BLaER1 treated with 17β-estradiol and CSF1 and Interleukin-3, amounts not matched to agents 10 nM and 100 nM (cell line): ENCODE measurements at regions not wholly inside any gene's neighbourhood (a gene's known extent, or its start where the extent isn't known, plus 50 kb on each side); places are given as distances from the start of the nearest gene placed in this dataset.
A peak's percentile ranks its signal among the peaks of the same experiment; 100 is the strongest.
"Not testable (repeated sequence)": the region's sequence is repeated elsewhere in the genome, so short reads cannot be mapped to it uniquely, and the experiment has no call there.

ENCODE experiments used
- H3K27ac ChIP-seq, 11 experiments: shearing (Covaris generic); formaldehyde crosslinking; 2 replicates each; pipeline ENCODE4 v1.8.1; 2022
- H3K27me3 ChIP-seq, 11 experiments: shearing (Covaris generic); formaldehyde crosslinking; 2 replicates each; pipeline ENCODE4 v1.8.1; 2022
- H3K36me3 ChIP-seq, 11 experiments: shearing (Covaris generic); formaldehyde crosslinking; 2 replicates each; pipeline ENCODE4 v1.8.1; 2022
- H3K4me1 ChIP-seq, 10 experiments: shearing (Covaris generic); formaldehyde crosslinking; 2 replicates each; pipeline ENCODE4 v1.8.1; 2022
- H3K4me2 ChIP-seq, 11 experiments: shearing (Covaris generic); formaldehyde crosslinking; 2 replicates each; pipeline ENCODE4 v1.8.1; 2022
- H3K4me3 ChIP-seq, 10 experiments: shearing (Covaris generic); formaldehyde crosslinking; 2 replicates each; pipeline ENCODE4 v1.8.1; 2022
- H3K9ac ChIP-seq, 11 experiments: shearing (Covaris generic); formaldehyde crosslinking; 2 replicates each; pipeline ENCODE4 v1.8.1; 2022
- H3K9me3 ChIP-seq, 11 experiments: shearing (Covaris generic); formaldehyde crosslinking; replicated peaks in 1 of 11; 2 replicates each; pipeline ENCODE4 v1.8.1; 2022
- H4K20me1 ChIP-seq, 11 experiments: shearing (Covaris generic); formaldehyde crosslinking; 2 replicates each; pipeline ENCODE4 v1.8.1; 2022
- Cebpa-rat ChIP-seq, 11 experiments: shearing (Covaris generic); IDR thresholded peaks; 2 replicates each; pipeline ENCODE4 v1.8.1; 2022

- no peak overlapping the region for H3K9ac ChIP-seq
- no peaks in the 10 kb centered on the region for H3K36me3 ChIP-seq
- no peaks in the 10 kb centered on the region for H3K9me3 ChIP-seq
- H3K4me1 ChIP-seq = no peaks in the 10 kb centered on the region
- H3K4me3 ChIP-seq = no peak overlapping the region
- no peak for TF ChIP-seq Cebpa-rat (IDR thresholded peaks at IDR 0.05)
- no peak overlapping the region for H3K27ac ChIP-seq
- no peak overlapping the region for H3K4me2 ChIP-seq
- peaks cover 0 to 15% (median 0%) of the 10 kb centered on the region in 11 experiments; a peak in 3 of 22 replicates for H3K27me3 ChIP-seq
- H4K20me1 ChIP-seq = no peaks in the 10 kb centered on the region
Observed at GRCh38 chr13:46498650-46499049, 54.3 kb upstream of the LRCH1 start.

- no peak for TF ChIP-seq Cebpa-rat (IDR thresholded peaks at IDR 0.05)
- Histone ChIP-seq H3K27me3 (peaks cover 0 to 7% (median 0%) of the 10 kb centered on the region in 11 experiments; a peak in 1 of 22 replicates), H3K9ac (no peak overlapping the region), H3K36me3 (no peaks in the 10 kb centered on the region), H3K27ac (no peak overlapping the region), H3K9me3 (no peaks in the 10 kb centered on the region), H3K4me1 (peaks cover 0 to 7% (median 0%) of the 10 kb centered on the region in 10 experiments; a peak in 2 of 20 replicates), H4K20me1 (no peaks in the 10 kb centered on the region), H3K4me3 (no peak overlapping the region), H3K4me2 (no peak overlapping the region)
Observed at GRCh38 chr13:46496086-46496485, 56.9 kb upstream of the LRCH1 start.

GRCh38 chr13:46495651-46496050 lies 57.3 kb upstream of the LRCH1 start:
- Histone ChIP-seq H3K27ac (no peak overlapping the region), H3K27me3 (peaks cover 0 to 7% (median 0%) of the 10 kb centered on the region in 11 experiments; a peak in 1 of 22 replicates), H3K9ac (no peak overlapping the region), H3K4me3 (no peak overlapping the region), H3K9me3 (no peaks in the 10 kb centered on the region), H3K36me3 (no peaks in the 10 kb centered on the region), H3K4me2 (no peak overlapping the region), H4K20me1 (no peaks in the 10 kb centered on the region), H3K4me1 (peaks cover 0 to 7% (median 0%) of the 10 kb centered on the region in 10 experiments; a peak in 2 of 20 replicates)
- no peak for TF ChIP-seq Cebpa-rat (IDR thresholded peaks at IDR 0.05)

GRCh38 chr13:46495066-46495465 lies 57.9 kb upstream of the LRCH1 start:
- Histone ChIP-seq H3K9ac (no peak overlapping the region), H3K4me1 (peaks cover 0 to 7% (median 3%) of the 10 kb centered on the region in 10 experiments; a peak in 5 of 20 replicates), H3K27ac (no peak overlapping the region), H3K4me3 (no peak overlapping the region), H3K27me3 (peaks cover 0 to 7% (median 0%) of the 10 kb centered on the region in 11 experiments; a peak in 1 of 22 replicates), H3K36me3 (no peaks in the 10 kb centered on the region), H3K9me3 (no peaks in the 10 kb centered on the region), H4K20me1 (no peaks in the 10 kb centered on the region), H3K4me2 (no peak overlapping the region)
- TF ChIP-seq Cebpa-rat (IDR thresholded peaks at IDR 0.05) = no peak

- no peaks in the 10 kb centered on the region for H3K36me3 ChIP-seq
Observed at GRCh38 chr13:46492946-46493345, 60.0 kb upstream of the LRCH1 start.

GRCh38 chr13:46491641-46492040 lies 61.3 kb upstream of the LRCH1 start:
- Histone ChIP-seq H3K9me3 (peaks cover 9 to 18% (median 10%) of the 10 kb centered on the region in 11 experiments), H3K4me1 (peaks cover 5 to 13% (median 8%) of the 10 kb centered on the region in 10 experiments; a peak in 9 of 20 replicates), H3K4me2 (peak overlapping the region in 2 of 11 experiments; percentile 12 to 16; a peak in 1 of 22 replicates), H3K36me3 (no peaks in the 10 kb centered on the region), H3K27ac (no peak overlapping the region), H4K20me1 (no peaks in the 10 kb centered on the region), H3K27me3 (no peaks in the 10 kb centered on the region), H3K4me3 (no peak overlapping the region), H3K9ac (no peak overlapping the region)
- TF ChIP-seq Cebpa-rat (IDR thresholded peaks at IDR 0.05) = no peak

More at GRCh38 chr13:46492946-46493345, 60.0 kb upstream of the LRCH1 start:
- Histone ChIP-seq H3K9ac (no peak overlapping the region), H3K27ac (no peak overlapping the region), H3K27me3 (no peaks in the 10 kb centered on the region), H3K4me2 (no peak overlapping the region), H3K9me3 (peaks cover 0 to 5% (median under 1%) of the 10 kb centered on the region in 11 experiments; a peak in 3 of 22 replicates), H4K20me1 (no peaks in the 10 kb centered on the region), H3K4me1 (peaks cover 5 to 13% (median 8%) of the 10 kb centered on the region in 10 experiments; a peak in 9 of 20 replicates), H3K4me3 (no peak overlapping the region)
- no peak for TF ChIP-seq Cebpa-rat (IDR thresholded peaks at IDR 0.05)

GRCh38 chr13:46490713-46491112 lies 62.3 kb upstream of the LRCH1 start:
- H4K20me1 ChIP-seq, H3K4me2 ChIP-seq, H3K9ac ChIP-seq, H3K36me3 ChIP-seq, H3K27me3 ChIP-seq, H3K27ac ChIP-seq, H3K4me3 ChIP-seq: not testable (repeated sequence)
- Histone ChIP-seq H3K9me3 (peaks cover 18 to 27% (median 20%) of the 10 kb centered on the region in 11 experiments), H3K4me1 (peaks cover 5 to 13% (median 8%) of the 10 kb centered on the region in 10 experiments; a peak in 9 of 20 replicates)

- H4K20me1 ChIP-seq = no peaks in the 10 kb centered on the region
- H3K4me2 ChIP-seq = peak overlapping the region in 3 of 11 experiments; percentile 3 to 22 (median 17); a peak in 1 of 22 replicates
- peaks cover 24 to 33% (median 25%) of the 10 kb centered on the region in 11 experiments for H3K9me3 ChIP-seq
- H3K4me1 ChIP-seq = peaks cover 5 to 13% (median 8%) of the 10 kb centered on the region in 10 experiments; a peak in 9 of 20 replicates
- TF ChIP-seq Cebpa-rat (IDR thresholded peaks at IDR 0.05) = no peak
- H3K9ac ChIP-seq = no peak overlapping the region
- H3K36me3 ChIP-seq = peaks cover 0 to 5% (median 0%) of the 10 kb centered on the region in 11 experiments; a peak in 1 of 22 replicates
- no peaks in the 10 kb centered on the region for H3K27me3 ChIP-seq
- H3K4me3 ChIP-seq = no peak overlapping the region
- no peak overlapping the region; a peak in 1 of 22 replicates for H3K27ac ChIP-seq
Observed at GRCh38 chr13:46490129-46490528, 62.8 kb upstream of the LRCH1 start.

GRCh38 chr13:46489586-46490023 lies 63.4 kb upstream of the LRCH1 start:
- Histone ChIP-seq H3K4me2 (peak overlapping the region in 4 of 11 experiments; percentile 3 to 32 (median 20); a peak in 5 of 22 replicates), H3K4me1 (peaks cover 5 to 13% (median 8%) of the 10 kb centered on the region in 10 experiments; a peak in 9 of 20 replicates), H3K36me3 (peaks cover 0 to 5% (median 0%) of the 10 kb centered on the region in 11 experiments; a peak in 1 of 22 replicates), H3K4me3 (no peak overlapping the region), H3K9me3 (peaks cover 29 to 38% (median 31%) of the 10 kb centered on the region in 11 experiments), H3K27me3 (no peaks in the 10 kb centered on the region), H3K9ac (no peak overlapping the region), H4K20me1 (no peaks in the 10 kb centered on the region), H3K27ac (no peak overlapping the region; a peak in 1 of 22 replicates)
- no peak for TF ChIP-seq Cebpa-rat (IDR thresholded peaks at IDR 0.05)
